ENCODE measurements at regions not wholly inside any gene's neighbourhood (a gene's known extent, or its start where the extent isn't known, plus 50 kb on each side); places are given as distances from the start of the nearest gene placed in this dataset.

DNA sequence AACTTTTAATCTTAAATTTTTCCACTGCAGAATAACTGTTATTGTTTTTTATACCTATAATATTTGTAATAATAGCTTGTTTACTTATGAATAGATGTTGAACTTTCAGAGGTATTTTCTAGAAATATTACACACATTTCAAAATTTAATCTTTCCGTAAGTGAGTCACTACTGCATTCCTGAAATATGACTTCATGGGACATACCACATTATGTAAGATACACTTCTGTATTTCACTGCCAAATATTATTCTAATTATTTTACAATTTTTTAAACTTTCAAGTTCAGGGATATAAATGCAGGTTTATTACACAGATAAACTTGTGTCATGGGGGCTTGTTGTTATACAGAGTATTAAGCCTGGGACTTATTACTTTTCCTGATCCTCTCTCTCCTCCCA, 2220.5 kb downstream of the NCAM2 start:
- ChIA-PET CTCF (no interaction called here), POLR2A (no interaction called here)
- no peak overlapping the region for H3K4me3 ChIP-seq (ENCODE audit: low read depth, low read length)
- no peak overlapping the region for H3K27ac ChIP-seq (ENCODE audit: extremely low read depth, low read depth, low read length)
- no peaks in the 10 kb centered on the region for H3K36me3 ChIP-seq (ENCODE audit: control insufficient read depth in 2 of 2, insufficient read depth in 1 of 2, low read length in 2 of 2)
- TF ChIP-seq, protein P1, sequence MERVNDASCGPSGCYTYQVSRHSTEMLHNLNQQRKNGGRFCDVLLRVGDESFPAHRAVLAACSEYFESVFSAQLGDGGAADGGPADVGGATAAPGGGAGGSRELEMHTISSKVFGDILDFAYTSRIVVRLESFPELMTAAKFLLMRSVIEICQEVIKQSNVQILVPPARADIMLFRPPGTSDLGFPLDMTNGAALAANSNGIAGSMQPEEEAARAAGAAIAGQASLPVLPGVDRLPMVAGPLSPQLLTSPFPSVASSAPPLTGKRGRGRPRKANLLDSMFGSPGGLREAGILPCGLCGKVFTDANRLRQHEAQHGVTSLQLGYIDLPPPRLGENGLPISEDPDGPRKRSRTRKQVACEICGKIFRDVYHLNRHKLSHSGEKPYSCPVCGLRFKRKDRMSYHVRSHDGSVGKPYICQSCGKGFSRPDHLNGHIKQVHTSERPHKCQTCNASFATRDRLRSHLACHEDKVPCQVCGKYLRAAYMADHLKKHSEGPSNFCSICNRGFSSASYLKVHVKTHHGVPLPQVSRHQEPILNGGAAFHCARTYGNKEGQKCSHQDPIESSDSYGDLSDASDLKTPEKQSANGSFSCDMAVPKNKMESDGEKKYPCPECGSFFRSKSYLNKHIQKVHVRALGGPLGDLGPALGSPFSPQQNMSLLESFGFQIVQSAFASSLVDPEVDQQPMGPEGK (tag by site-specific recombination; IDR thresholded peaks at IDR 0.05), result no peak
- TF ChIP-seq ZNF174 (tag by site-specific recombination; IDR thresholded peaks at IDR 0.05), result no peak
- no peak for TF ChIP-seq MYNN (tag by site-specific recombination; IDR thresholded peaks at IDR 0.05; ENCODE audit: borderline replicate concordance)
- no peak for TF ChIP-seq ZNF677 (tag by site-specific recombination; IDR thresholded peaks at IDR 0.05)
- TF ChIP-seq, protein P2, sequence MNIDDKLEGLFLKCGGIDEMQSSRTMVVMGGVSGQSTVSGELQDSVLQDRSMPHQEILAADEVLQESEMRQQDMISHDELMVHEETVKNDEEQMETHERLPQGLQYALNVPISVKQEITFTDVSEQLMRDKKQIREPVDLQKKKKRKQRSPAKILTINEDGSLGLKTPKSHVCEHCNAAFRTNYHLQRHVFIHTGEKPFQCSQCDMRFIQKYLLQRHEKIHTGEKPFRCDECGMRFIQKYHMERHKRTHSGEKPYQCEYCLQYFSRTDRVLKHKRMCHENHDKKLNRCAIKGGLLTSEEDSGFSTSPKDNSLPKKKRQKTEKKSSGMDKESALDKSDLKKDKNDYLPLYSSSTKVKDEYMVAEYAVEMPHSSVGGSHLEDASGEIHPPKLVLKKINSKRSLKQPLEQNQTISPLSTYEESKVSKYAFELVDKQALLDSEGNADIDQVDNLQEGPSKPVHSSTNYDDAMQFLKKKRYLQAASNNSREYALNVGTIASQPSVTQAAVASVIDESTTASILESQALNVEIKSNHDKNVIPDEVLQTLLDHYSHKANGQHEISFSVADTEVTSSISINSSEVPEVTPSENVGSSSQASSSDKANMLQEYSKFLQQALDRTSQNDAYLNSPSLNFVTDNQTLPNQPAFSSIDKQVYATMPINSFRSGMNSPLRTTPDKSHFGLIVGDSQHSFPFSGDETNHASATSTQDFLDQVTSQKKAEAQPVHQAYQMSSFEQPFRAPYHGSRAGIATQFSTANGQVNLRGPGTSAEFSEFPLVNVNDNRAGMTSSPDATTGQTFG (tag by site-specific recombination; IDR thresholded peaks at IDR 0.05; ENCODE audit: borderline replicate concordance), result no peak
- no peaks in the 10 kb centered on the region for H3K4me1 ChIP-seq (ENCODE audit: control insufficient read depth, insufficient read depth, low read length)
- H3K9me3 ChIP-seq (ENCODE audit: control insufficient read depth, insufficient read depth, low read depth, low read length), result peaks cover 2% of the 10 kb centered on the region; the same call in 1 of the 2 replicates

DNA sequence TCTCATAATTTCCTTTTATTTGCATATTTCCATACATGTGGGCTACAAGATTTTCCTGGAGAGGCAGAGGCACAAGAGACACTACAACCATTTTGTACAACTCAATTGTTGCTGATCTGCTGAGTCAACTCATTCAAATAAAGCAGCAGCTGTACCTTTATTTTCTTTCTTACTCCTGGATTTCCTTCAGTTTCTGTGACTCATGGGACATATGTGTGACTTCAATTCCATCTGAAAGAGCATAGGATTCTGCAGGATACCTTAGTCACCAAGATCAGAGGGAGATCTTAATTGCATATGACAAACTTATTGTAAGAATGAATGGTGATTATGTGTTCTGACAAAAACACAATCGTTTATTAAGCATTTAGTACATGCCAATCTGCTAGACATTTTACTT, 2219.4 kb downstream of the NCAM2 start:
- H3K9me3 ChIP-seq (ENCODE audit: control insufficient read depth, insufficient read depth, low read depth, low read length), result peaks cover 2% of the 10 kb centered on the region; the same call in 1 of the 2 replicates

DNA sequence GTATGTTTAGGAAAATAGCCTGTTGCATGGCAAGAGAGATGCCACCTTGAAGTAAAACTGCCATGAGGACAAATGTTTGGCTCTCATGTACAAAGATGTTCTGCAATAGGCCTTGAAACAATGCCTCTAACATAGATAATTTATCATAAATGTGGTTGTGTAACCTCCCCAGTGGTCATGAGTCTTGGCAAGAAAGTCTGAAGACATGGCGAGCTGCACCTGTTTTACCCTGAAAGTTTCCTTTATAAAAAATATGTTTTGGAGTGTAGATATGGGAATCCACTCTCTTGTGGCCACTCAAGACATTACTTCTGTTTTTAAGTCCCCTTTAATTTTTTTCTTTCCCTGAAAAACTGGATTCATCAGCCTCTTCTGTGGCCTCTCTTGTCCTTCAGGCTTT, 2217.1 kb downstream of the NCAM2 start:
- Histone ChIP-seq H3K27ac (ENCODE audit: extremely low read depth, low read depth, low read length) (no peak overlapping the region), H3K9me3 (ENCODE audit: control insufficient read depth, insufficient read depth, low read depth, low read length) (peaks cover 2% of the 10 kb centered on the region; the same call in 1 of the 2 replicates), H3K4me1 (ENCODE audit: control insufficient read depth, insufficient read depth, low read length) (no peaks in the 10 kb centered on the region), H3K36me3 (ENCODE audit: control insufficient read depth in 2 of 2, insufficient read depth in 1 of 2, low read length in 2 of 2) (no peaks in the 10 kb centered on the region), H3K4me3 (ENCODE audit: low read depth, low read length) (no peak overlapping the region)
- ChIA-PET CTCF (interaction anchor here (0.6 kb wide), 1 partner anchor 275 kb away, joined by 3 read pairs; no protein-coding TSS in a partner anchor), POLR2A (no interaction called here)
- TF ChIP-seq ZNF837 (tag by site-specific recombination; IDR thresholded peaks at IDR 0.05), result no peak
- no peak for TF ChIP-seq ZNF184 (tag by site-specific recombination; IDR thresholded peaks at IDR 0.05)
- TF ChIP-seq EGR2 (tag by site-specific recombination; IDR thresholded peaks at IDR 0.05; ENCODE audit: low read depth), result no peak
- no peak for TF ChIP-seq ZNF423 (tag by site-specific recombination; IDR thresholded peaks at IDR 0.05)
- TF ChIP-seq ZNF529 (tag by site-specific recombination; IDR thresholded peaks at IDR 0.05; ENCODE audit: insufficient replicate concordance), result no peak
- no peak for TF ChIP-seq ZNF747 (tag by site-specific recombination; IDR thresholded peaks at IDR 0.05)
- TF ChIP-seq, protein P3, sequence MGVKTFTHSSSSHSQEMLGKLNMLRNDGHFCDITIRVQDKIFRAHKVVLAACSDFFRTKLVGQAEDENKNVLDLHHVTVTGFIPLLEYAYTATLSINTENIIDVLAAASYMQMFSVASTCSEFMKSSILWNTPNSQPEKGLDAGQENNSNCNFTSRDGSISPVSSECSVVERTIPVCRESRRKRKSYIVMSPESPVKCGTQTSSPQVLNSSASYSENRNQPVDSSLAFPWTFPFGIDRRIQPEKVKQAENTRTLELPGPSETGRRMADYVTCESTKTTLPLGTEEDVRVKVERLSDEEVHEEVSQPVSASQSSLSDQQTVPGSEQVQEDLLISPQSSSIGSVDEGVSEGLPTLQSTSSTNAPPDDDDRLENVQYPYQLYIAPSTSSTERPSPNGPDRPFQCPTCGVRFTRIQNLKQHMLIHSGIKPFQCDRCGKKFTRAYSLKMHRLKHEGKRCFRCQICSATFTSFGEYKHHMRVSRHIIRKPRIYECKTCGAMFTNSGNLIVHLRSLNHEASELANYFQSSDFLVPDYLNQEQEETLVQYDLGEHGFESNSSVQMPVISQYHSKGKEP (tag by site-specific recombination; IDR thresholded peaks at IDR 0.05), result no peak
- TF ChIP-seq, protein P4, sequence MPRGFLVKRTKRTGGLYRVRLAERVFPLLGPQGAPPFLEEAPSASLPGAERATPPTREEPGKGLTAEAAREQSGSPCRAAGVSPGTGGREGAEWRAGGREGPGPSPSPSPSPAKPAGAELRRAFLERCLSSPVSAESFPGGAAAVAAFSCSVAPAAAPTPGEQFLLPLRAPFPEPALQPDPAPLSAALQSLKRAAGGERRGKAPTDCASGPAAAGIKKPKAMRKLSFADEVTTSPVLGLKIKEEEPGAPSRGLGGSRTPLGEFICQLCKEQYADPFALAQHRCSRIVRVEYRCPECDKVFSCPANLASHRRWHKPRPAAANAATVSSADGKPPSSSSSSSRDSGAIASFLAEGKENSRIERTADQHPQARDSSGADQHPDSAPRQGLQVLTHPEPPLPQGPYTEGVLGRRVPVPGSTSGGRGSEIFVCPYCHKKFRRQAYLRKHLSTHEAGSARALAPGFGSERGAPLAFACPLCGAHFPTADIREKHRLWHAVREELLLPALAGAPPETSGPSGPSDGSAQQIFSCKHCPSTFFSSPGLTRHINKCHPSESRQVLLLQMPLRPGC (tag by site-specific recombination; IDR thresholded peaks at IDR 0.05), result no peak
- TF ChIP-seq ZNF350 (tag by site-specific recombination; IDR thresholded peaks at IDR 0.05), result no peak
- no peak for TF ChIP-seq SETDB1 (IDR thresholded peaks at IDR 0.05; ENCODE audit: insufficient read length, low read length)
- no peak for TF ChIP-seq KLF16 (tag by site-specific recombination; IDR thresholded peaks at IDR 0.05)
- TF ChIP-seq ZNF416 (tag by site-specific recombination; IDR thresholded peaks at IDR 0.05), result no peak
- TF ChIP-seq ZIC2 (tag by site-specific recombination; IDR thresholded peaks at IDR 0.05), result no peak

More for the DNA sequence above, 2219.4 kb downstream of the NCAM2 start:
- POLR2A ChIA-PET, result no interaction called here
- Histone ChIP-seq H3K27ac (ENCODE audit: extremely low read depth, low read depth, low read length) (no peak overlapping the region), H3K36me3 (ENCODE audit: control insufficient read depth in 2 of 2, insufficient read depth in 1 of 2, low read length in 2 of 2) (no peaks in the 10 kb centered on the region), H3K4me1 (ENCODE audit: control insufficient read depth, insufficient read depth, low read length) (no peaks in the 10 kb centered on the region), H3K4me3 (ENCODE audit: low read depth, low read length) (no peak overlapping the region)
- CTCF ChIA-PET, result no interaction called here
- TF ChIP-seq SCRT2 (tag by site-specific recombination; IDR thresholded peaks at IDR 0.05) (no peak), KLF7 (tag by site-specific recombination; IDR thresholded peaks at IDR 0.05; ENCODE audit: borderline replicate concordance) (no peak), ZNF660 (tag by site-specific recombination; IDR thresholded peaks at IDR 0.05) (no peak), SP2 (tag by site-specific recombination; IDR thresholded peaks at IDR 0.05) (no peak), ZNF404 (tag by site-specific recombination; IDR thresholded peaks at IDR 0.05) (no peak), ZXDB (tag by site-specific recombination; IDR thresholded peaks at IDR 0.05) (no peak), ZNF140 (tag by site-specific recombination; IDR thresholded peaks at IDR 0.05) (no peak)
- TF ChIP-seq, protein P5, sequence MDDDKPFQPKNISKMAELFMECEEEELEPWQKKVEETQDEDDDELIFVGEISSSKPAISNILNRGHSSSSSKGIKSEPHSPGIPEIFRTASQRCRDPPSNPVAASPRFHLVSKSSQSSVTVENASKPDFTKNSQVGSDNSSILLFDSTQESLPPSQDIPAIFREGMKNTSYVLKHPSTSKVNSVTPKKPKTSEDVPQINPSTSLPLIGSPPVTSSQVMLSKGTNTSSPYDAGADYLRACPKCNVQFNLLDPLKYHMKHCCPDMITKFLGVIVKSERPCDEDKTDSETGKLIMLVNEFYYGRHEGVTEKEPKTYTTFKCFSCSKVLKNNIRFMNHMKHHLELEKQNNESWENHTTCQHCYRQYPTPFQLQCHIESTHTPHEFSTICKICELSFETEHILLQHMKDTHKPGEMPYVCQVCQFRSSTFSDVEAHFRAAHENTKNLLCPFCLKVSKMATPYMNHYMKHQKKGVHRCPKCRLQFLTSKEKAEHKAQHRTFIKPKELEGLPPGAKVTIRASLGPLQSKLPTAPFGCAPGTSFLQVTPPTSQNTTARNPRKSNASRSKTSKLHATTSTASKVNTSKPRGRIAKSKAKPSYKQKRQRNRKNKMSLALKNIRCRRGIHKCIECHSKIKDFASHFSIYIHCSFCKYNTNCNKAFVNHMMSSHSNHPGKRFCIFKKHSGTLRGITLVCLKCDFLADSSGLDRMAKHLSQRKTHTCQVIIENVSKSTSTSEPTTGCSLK (tag by site-specific recombination; IDR thresholded peaks at IDR 0.05), result no peak

Measured in HEK293 (cell line).